ENCODE measurements at regions not wholly inside any gene's neighbourhood (a gene's known extent, or its start where the extent isn't known, plus 50 kb on each side); places are given as distances from the start of the nearest gene placed in this dataset.
"Not testable (repeated sequence)": the region's sequence is repeated elsewhere in the genome, so short reads cannot be mapped to it uniquely, and the experiment has no call there.

DNA sequence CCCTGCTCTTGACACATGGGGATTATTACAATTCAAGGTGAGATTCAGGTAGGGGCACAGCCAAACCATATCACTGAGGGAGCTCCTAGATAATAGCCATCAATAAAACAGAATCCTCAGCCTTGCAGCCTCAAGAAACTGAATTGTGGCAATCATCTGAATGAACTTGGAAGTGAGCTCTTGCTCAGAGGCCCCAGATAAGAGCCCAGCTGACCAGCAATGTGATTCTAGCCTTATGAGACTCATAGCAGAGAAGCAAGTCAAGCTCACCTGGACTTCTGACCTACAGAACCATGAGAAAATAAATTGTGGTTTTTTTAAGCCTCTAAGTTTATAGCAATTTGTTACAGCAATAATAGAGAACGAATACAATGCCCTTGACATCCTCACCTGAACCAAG is 302.5 kb downstream of the LTN1 start:
- H3K9me3 ChIP-seq (replicated peaks; ENCODE audit: low read length) = no peaks in the 10 kb centered on the region
- no peak overlapping the region for H3K4me3 ChIP-seq (ENCODE audit: low read length)
- H3K36me3 ChIP-seq (ENCODE audit: insufficient read depth, low read length) = no peaks in the 10 kb centered on the region
- H3K27me3 ChIP-seq (ENCODE audit: control insufficient read depth, insufficient read depth, low read length) = no peaks in the 10 kb centered on the region
- no peaks in the 10 kb centered on the region for H3K4me1 ChIP-seq (ENCODE audit: control insufficient read depth, insufficient read depth, low read length)
- no peak overlapping the region for H3K4me2 ChIP-seq (ENCODE audit: low read length)
- H3K9ac ChIP-seq (ENCODE audit: low read depth, low read length) = no peak overlapping the region

DNA sequence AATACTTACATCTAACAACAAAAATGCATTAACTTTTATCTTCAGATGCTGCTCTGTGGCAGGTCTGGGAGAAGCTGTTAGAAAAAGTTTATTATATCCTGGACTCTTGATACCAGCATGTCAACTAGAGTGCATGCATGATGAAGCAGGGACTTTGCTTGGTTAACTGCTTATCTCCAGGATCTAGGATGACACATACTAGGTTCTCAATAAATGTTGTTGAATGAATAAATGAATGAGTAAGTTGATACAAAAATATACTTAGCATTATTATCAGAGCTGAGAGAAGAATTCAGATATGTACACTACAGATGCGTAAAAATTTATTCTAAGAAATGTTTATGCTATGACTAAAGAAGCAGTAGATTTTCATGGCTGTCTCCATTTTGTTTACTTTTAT is 304.3 kb downstream of the LTN1 start:
- no peak overlapping the region for H3K4me3 ChIP-seq (ENCODE audit: low read length)
- H3K9ac ChIP-seq (ENCODE audit: low read depth, low read length) = no peak overlapping the region
- H3K36me3 ChIP-seq (ENCODE audit: insufficient read depth, low read length) = no peaks in the 10 kb centered on the region
- no peak overlapping the region for H3K4me2 ChIP-seq (ENCODE audit: low read length)
- H3K4me1 ChIP-seq (ENCODE audit: control insufficient read depth, insufficient read depth, low read length) = no peaks in the 10 kb centered on the region
- no peaks in the 10 kb centered on the region for H3K27me3 ChIP-seq (ENCODE audit: control insufficient read depth, insufficient read depth, low read length)
- no peaks in the 10 kb centered on the region for H3K9me3 ChIP-seq (replicated peaks; ENCODE audit: low read length)

DNA sequence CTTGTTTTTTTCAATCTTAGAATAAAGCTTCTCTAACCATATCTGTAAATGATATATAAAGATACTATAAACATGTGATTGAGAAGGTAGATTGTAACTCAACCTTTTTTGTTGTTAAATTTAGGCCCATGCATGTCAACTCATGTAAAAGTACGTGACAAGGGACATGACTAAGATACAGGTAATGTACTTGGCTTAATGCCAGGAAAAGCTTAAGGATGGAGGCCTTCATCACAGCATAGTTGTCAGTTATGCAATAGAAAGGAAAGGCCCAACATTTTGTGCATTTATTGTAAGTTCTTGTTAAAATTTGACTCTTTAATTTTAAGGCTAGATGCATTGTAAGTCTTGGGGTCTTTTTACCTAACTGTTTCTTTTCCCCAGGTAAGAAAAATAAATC is 305.1 kb downstream of the LTN1 start:
- Histone ChIP-seq H3K9me3 (replicated peaks; ENCODE audit: low read length) (no peaks in the 10 kb centered on the region), H3K27me3 (ENCODE audit: control insufficient read depth, insufficient read depth, low read length) (no peaks in the 10 kb centered on the region), H3K4me2 (ENCODE audit: low read length) (no peak overlapping the region), H3K4me3 (ENCODE audit: low read length) (no peak overlapping the region), H3K36me3 (ENCODE audit: insufficient read depth, low read length) (no peaks in the 10 kb centered on the region), H3K4me1 (ENCODE audit: control insufficient read depth, insufficient read depth, low read length) (no peaks in the 10 kb centered on the region), H3K9ac (ENCODE audit: low read depth, low read length) (no peak overlapping the region)

DNA sequence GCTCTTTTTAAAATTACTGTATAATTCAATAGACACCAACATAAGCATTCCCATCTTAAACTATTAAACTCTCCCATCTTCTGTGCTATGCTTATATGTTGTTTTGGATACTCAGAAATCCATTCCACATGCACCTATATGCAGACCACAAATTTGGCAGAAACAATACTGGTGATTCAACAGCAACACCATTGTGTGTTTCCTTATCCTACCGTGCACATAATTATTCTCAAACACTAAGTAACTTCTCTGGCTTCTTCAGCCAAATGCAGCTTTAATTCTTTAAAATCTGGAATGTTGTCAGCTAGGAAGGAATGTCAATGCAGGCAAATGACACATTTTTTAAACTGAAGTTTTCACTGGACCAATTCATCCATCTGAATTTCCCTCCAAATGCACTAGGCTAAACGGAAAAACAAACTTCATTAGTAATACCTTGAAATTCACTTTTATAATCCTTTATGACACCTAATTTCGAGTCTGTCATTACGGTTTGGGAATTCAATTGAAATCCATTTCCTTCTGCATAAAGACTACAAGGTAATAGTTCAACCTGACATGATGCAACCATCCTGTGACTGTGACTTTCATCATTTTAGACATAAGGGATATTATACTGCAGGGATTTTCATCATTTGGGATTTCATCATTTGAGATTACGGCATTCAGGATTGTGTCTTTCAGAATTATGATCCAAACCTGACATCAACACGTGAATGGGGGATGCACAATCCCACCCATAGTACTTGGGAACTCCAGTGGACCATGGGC is 308.5 kb downstream of the LTN1 start:
- no peaks in the 10 kb centered on the region for H3K4me1 ChIP-seq (ENCODE audit: control insufficient read depth, insufficient read depth, low read length)
- no peak overlapping the region for H3K4me3 ChIP-seq (ENCODE audit: low read length)
- H3K36me3 ChIP-seq (ENCODE audit: insufficient read depth, low read length) = no peaks in the 10 kb centered on the region
- no peak overlapping the region for H3K9ac ChIP-seq (ENCODE audit: low read depth, low read length)
- no peaks in the 10 kb centered on the region for H3K27me3 ChIP-seq (ENCODE audit: control insufficient read depth, insufficient read depth, low read length)
- no peak overlapping the region for H3K4me2 ChIP-seq (ENCODE audit: low read length)
- no peaks in the 10 kb centered on the region for H3K9me3 ChIP-seq (replicated peaks; ENCODE audit: low read length)

DNA sequence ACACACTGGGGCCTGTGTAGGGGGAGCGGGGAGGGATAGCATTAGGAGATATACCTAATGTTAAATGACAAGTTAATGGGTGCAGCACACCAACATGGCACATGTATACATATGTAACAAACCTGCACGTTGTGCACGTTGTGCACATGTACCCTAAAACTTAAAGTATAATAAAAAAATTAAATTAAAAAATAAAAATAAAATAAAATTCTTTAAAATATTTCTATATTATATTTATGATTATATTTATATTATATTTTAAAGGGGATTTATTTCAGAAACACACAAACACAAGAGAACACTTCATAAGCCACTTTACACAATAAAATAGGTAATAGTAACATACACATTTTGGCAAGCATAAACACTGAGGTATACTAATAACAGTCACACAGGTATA is 309.8 kb downstream of the LTN1 start:
- not testable (repeated sequence) for H3K27me3 ChIP-seq (ENCODE audit: control insufficient read depth, insufficient read depth, low read length); H3K4me1 ChIP-seq (ENCODE audit: control insufficient read depth, insufficient read depth, low read length); H3K4me2 ChIP-seq (ENCODE audit: low read length); H3K9me3 ChIP-seq (replicated peaks; ENCODE audit: low read length); H3K4me3 ChIP-seq (ENCODE audit: low read length); H3K9ac ChIP-seq (ENCODE audit: low read depth, low read length); H3K36me3 ChIP-seq (ENCODE audit: insufficient read depth, low read length)

DNA sequence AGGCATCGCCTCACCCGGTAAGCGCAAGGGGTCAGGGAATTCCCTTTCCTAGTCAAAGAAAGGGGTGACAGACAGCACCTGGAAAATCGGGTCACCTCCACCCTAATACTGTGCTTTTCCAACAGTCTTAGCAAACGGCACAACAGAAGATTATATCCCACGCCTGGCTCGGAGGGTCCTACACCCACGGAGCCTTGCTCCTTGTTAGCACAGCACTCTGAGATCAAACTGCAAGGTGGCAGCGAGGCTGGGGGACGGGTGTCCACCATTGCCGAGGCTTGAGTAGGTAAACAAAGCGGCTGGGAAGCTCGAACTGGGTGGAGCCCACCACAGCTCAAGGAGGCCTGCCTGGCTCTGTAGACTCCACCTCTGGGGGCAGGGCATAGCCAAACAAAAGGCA is 315.6 kb downstream of the LTN1 start:
- H3K27me3 ChIP-seq (ENCODE audit: control insufficient read depth, insufficient read depth, low read length); H3K9ac ChIP-seq (ENCODE audit: low read depth, low read length); H3K36me3 ChIP-seq (ENCODE audit: insufficient read depth, low read length); H3K4me2 ChIP-seq (ENCODE audit: low read length); H3K4me3 ChIP-seq (ENCODE audit: low read length); H3K9me3 ChIP-seq (replicated peaks; ENCODE audit: low read length): not testable (repeated sequence)
- peaks cover 23% of the 10 kb centered on the region for H3K4me1 ChIP-seq (ENCODE audit: control insufficient read depth, insufficient read depth, low read length)

DNA sequence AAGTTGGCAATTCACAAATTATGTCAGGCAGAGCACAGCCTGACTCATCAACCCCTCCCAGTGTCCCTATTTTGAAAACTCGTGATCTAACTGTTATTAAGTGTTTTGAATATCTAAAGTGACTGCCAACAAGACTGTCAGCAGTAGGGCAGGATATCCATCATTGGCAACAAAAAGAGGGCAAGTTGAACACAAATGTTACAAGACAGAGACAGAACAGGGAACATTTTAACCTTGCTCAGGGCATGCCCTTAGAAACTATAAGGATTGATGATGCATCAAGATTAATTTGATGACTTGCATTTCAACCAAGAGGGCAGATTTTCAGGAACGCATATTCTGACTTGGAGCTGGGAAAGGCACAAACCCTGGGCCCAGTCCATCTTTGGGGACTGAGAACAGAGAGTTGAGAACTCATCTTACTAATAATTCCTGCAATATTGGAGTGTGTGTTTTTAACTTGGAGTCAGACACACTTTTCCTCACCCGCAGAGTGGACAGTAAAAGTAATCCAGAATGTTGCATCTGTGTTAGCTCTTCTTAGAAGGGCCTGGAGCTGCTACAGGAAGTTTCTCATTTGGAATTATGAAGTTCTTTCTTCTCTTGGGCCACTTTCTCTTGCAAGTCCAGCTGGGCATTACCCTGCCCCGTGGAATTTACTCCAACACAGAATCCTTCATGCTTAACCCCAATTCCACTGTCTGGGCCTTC is 317.2 kb downstream of the LTN1 start:
- H3K4me3 ChIP-seq (ENCODE audit: low read length) = no peak overlapping the region
- peaks cover 23% of the 10 kb centered on the region for H3K4me1 ChIP-seq (ENCODE audit: control insufficient read depth, insufficient read depth, low read length)
- no peaks in the 10 kb centered on the region for H3K27me3 ChIP-seq (ENCODE audit: control insufficient read depth, insufficient read depth, low read length)
- H3K36me3 ChIP-seq (ENCODE audit: insufficient read depth, low read length) = no peaks in the 10 kb centered on the region
- no peak overlapping the region for H3K4me2 ChIP-seq (ENCODE audit: low read length)
- H3K9me3 ChIP-seq (replicated peaks; ENCODE audit: low read length) = no peaks in the 10 kb centered on the region
- H3K9ac ChIP-seq (ENCODE audit: low read depth, low read length) = peak overlapping the region; percentile 27

DNA sequence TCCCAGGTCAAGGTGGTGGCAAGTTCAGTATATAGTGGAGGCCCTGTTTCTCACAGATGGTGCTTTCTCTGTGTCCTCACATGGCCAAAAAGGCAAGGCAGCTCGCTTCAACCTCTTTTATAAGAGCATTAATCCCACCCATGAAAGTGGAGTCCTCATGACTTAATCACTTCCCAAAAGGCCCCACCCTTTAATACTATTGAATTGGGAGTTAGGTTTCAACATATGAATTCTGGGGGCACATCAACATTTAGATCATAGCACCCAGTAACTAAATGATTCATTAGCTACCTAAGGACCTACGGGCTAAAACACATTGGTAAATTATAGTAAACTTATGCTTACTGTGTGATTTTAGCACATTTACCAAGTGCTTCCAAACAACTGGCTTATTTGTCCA is 317.9 kb downstream of the LTN1 start:
- Histone ChIP-seq H3K27me3 (ENCODE audit: control insufficient read depth, insufficient read depth, low read length) (no peaks in the 10 kb centered on the region), H3K4me2 (ENCODE audit: low read length) (no peak overlapping the region), H3K4me1 (ENCODE audit: control insufficient read depth, insufficient read depth, low read length) (peaks cover 23% of the 10 kb centered on the region), H3K9me3 (replicated peaks; ENCODE audit: low read length) (no peaks in the 10 kb centered on the region), H3K36me3 (ENCODE audit: insufficient read depth, low read length) (no peaks in the 10 kb centered on the region), H3K9ac (ENCODE audit: low read depth, low read length) (no peak overlapping the region), H3K4me3 (ENCODE audit: low read length) (no peak overlapping the region)

DNA sequence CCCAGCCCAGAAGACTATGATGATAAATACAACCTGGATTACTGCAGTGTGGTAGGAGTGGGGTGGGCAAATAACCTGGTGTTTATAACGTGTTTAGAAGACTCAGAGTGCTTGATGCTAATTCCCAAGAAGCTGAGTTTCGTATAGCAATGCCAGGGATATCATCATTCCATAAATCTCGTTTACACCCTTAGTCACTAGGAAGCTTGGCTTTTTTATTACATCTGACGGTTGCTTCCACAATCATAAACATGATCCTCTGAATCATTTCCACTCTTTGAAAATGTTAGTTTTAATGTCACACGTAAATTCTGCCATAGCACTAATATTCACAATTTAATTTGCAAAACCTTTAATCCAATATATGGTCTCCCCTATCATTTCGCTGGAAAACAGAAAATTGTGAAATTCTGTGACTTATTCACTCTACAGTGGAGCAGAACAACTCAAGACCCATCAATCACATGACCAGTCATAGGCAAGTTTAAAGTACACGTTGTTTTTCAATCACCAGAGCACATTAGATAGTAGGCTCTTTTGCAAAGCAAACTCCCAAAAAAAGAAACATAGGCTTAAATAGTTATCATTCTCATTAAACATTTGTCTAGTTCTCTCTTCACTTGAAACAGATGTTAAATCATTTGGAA is 321.0 kb downstream of the LTN1 start:
- no peaks in the 10 kb centered on the region for H3K36me3 ChIP-seq (ENCODE audit: insufficient read depth, low read length)
- no peaks in the 10 kb centered on the region for H3K27me3 ChIP-seq (ENCODE audit: control insufficient read depth, insufficient read depth, low read length)
- H3K4me2 ChIP-seq (ENCODE audit: low read length) = no peak overlapping the region
- no peak overlapping the region for H3K4me3 ChIP-seq (ENCODE audit: low read length)
- no peaks in the 10 kb centered on the region for H3K9me3 ChIP-seq (replicated peaks; ENCODE audit: low read length)
- peaks cover 29% of the 10 kb centered on the region for H3K4me1 ChIP-seq (ENCODE audit: control insufficient read depth, insufficient read depth, low read length)
- no peak overlapping the region for H3K9ac ChIP-seq (ENCODE audit: low read depth, low read length)

DNA sequence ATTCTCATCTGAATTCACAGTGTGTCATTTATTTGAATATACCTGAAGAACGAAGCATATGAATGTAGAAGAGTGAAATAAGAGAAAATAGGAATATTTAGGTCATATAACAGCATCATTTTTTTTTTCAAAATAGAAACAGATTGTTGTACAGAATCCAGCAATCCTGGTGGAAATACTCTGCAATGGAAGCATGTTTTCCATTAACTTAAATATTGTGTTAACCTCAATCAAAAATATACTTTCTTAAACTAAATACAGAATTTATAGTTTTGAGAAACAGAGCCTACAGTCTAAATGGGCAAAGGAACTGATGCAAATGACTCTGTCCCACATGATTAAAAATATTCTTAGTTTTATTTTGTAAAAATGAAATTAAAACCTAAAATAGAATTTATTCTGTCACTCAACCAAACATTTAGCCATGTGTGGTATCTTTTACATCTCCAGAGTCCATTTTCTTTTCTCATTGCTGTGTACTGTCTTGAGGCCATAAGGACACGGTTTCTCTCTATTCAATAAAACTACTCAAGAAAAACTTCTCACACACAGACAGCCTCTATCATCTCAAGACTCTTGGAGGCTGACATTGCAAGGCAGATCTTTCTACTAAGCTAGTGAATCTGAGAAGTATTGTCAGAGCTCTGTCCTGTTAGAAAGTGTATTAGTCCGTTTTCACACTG is 322.6 kb downstream of the LTN1 start:
- Histone ChIP-seq H3K9ac (ENCODE audit: low read depth, low read length) (no peak overlapping the region), H3K4me1 (ENCODE audit: control insufficient read depth, insufficient read depth, low read length) (peaks cover 16% of the 10 kb centered on the region), H3K4me2 (ENCODE audit: low read length) (no peak overlapping the region), H3K9me3 (replicated peaks; ENCODE audit: low read length) (no peaks in the 10 kb centered on the region), H3K36me3 (ENCODE audit: insufficient read depth, low read length) (no peaks in the 10 kb centered on the region), H3K27me3 (ENCODE audit: control insufficient read depth, insufficient read depth, low read length) (no peaks in the 10 kb centered on the region), H3K4me3 (ENCODE audit: low read length) (no peak overlapping the region)

DNA sequence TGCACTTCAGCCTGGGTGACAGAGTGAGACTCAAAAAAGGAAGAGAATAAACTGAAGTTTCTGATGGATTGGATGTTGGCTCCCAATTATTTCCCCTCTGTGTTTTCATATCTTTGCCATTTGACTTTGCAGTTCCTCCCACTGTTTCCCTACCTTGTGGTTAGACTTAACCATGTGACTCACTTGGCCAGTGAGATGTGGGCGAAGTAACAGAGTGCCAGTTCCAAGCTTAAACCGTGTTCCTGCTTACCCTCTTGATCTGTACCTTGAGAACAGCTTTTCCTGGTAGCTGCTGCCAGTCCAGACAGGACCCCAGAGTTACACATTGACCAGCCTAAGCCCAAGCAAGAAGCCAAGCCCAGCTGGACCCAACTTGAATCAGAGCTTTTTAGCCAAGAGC is 323.4 kb downstream of the LTN1 start:
- Histone ChIP-seq H3K4me2 (ENCODE audit: low read length) (no peak overlapping the region), H3K27me3 (ENCODE audit: control insufficient read depth, insufficient read depth, low read length) (no peaks in the 10 kb centered on the region)

More for the DNA sequence above, 323.4 kb downstream of the LTN1 start:
- peaks cover 8% of the 10 kb centered on the region for H3K4me1 ChIP-seq (ENCODE audit: control insufficient read depth, insufficient read depth, low read length)
- H3K36me3 ChIP-seq (ENCODE audit: insufficient read depth, low read length) = no peaks in the 10 kb centered on the region
- no peaks in the 10 kb centered on the region for H3K9me3 ChIP-seq (replicated peaks; ENCODE audit: low read length)
- H3K9ac ChIP-seq (ENCODE audit: low read depth, low read length) = no peak overlapping the region
- H3K4me3 ChIP-seq (ENCODE audit: low read length) = no peak overlapping the region

Measured in skeletal muscle satellite cell (primary cell).